NCI-H1092 treated with DMSO at 0.1 percent for 48 hours (cell line): ENCODE measurements at regions not wholly inside any gene's neighbourhood (a gene's known extent, or its start where the extent isn't known, plus 50 kb on each side); places are given as distances from the start of the nearest gene placed in this dataset.

Source experiments
- DNase-seq: peaks from one replicate; lab custom pipeline; 2025; lab: John Stamatoyannopoulos, UW

DNA sequence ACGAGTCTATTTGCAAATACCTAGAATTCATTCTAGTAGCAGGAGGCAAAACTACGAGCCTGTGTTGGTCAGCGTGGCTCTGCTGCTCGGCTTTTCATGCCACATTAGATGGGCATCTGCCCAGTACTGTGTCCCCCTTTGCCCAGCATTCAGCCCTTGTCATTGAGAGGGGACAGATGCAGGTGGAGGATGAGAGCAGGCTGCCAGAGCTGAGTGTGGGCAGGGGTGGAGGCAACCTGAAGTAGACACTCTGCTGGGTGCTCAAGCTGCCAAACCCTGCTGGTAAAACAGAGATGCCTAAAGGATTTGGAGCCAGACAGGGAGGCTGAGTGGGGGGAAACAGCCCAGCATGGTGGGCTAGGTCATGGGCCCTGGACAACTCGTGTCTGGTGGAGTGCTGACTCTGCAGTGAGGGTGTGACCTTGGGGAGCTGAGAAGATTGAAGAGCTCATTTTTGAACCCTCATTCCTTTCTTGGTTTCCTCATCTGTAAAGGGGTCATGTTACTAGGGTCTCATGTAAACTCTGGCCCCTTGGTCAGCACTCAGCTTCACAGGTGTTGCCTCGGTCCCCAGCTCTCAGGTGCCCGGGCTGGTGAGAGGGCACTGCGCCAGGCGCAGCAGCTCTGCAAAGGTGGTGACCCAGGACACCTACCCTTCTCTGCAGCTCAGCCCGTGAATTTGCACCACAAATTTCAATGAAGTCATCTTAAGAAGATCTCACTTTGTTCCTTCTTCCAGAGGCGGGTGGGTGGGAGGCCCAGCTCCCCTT lies 64.2 kb upstream of the BHLHE23 start:
- no peak for DNase-seq

DNA sequence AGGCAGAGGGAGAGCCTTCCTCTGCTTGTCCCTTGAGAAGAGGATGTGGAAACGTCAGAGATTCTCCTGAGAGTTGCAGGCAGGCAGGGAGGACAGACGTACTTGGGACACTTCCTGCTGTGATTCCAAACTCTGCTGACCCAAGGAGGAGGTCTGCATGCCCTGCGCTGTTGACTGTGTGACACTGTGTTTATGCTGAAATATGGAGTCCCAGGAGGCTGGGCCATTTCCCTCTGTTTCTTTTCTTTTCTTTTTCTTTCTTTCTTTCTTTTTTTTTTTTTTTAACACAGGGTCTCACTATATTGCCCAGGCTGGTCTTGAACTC lies 63.5 kb upstream of the BHLHE23 start:
- no peak for DNase-seq

DNA sequence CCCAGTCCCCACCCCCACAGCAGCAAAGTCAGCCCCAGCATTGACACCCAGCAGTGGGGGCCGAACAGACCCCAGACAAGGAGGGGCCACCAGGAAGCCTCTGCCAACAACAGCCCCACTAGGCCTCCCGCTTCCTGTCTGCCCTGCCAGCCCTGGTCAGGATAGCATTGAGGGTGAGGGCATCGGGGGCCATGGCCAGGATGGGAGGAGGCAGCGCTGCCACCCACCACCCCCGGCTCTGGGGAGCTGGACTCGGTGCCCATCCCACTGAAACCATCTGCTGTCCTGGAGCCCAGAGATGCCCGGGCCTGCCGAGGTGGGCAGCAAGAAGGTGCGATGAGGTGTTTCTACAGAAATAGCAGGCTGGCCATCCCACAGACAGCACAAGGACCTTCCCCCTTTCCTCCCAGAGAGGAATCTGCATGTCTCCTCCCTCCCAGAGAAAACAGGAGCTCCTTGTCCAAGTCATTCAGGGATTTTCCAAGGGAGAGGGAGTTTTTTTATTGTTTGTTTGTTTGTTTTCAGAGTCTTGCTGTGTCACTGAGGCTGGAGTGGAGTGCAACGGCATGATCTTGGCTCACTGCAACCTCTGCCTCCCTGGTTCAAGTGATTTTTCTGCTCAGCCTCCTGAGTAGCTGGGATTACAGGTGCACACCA lies 62.1 kb upstream of the BHLHE23 start:
- DNase-seq, result no peak

DNA sequence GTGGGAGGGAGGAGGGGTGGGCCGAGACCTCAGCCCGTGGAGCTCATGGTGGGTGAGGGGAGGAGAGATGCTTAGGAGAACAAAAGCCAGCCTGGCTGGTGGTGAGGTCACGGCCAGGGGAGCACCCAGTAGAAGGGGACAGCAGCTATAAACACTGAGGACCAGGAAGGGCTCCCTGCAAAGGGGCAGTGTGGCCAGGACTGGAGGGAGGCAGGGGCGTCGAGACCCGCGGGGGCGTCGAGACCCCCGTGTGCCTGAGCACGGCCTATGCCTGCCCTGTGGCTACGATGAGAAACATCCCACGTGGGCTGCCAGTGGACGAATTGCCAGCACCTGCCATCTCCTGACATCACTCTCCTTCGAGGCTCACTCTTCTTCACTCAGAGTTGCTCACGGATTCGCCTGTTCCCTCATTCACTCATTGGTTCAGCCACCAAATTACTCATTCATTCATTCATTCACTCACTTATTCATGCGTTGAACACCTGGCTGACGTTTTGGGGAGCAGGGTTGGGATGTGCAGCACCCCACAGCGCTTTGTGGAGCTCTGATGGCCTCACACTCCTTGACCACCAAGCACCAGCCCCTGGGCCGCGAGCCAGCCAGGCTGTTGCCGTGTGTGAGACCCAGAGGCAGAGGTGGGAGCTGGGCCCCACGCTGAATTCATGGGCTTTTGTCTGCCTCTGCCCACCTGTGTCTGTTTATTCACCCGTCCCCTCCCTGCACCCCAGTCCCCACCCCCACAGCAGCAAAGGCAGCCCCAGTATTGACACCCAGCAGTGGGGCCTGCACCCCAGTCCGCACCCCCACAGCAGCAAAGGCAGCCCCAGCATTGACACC lies 61.2 kb upstream of the BHLHE23 start:
- DNase-seq, result no peak

DNA sequence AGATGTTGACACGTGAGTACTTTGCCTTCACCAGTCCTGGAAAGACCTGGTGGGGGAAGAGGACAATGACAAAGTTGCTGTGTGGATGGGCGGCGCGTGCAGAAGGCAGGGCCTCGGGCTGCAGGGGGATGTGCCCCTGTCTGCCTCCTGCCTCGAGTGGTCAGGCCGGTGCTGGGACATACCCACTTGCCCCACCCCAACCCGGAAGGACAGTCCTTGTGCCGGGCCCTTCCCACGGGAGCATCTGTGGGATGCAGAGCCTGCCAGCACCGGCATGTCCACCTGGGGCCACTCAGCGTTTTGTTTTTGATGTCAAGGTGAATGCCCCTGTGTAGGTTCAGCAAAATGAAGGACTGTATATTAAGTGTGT lies 60.5 kb upstream of the BHLHE23 start:
- no peak for DNase-seq

DNA sequence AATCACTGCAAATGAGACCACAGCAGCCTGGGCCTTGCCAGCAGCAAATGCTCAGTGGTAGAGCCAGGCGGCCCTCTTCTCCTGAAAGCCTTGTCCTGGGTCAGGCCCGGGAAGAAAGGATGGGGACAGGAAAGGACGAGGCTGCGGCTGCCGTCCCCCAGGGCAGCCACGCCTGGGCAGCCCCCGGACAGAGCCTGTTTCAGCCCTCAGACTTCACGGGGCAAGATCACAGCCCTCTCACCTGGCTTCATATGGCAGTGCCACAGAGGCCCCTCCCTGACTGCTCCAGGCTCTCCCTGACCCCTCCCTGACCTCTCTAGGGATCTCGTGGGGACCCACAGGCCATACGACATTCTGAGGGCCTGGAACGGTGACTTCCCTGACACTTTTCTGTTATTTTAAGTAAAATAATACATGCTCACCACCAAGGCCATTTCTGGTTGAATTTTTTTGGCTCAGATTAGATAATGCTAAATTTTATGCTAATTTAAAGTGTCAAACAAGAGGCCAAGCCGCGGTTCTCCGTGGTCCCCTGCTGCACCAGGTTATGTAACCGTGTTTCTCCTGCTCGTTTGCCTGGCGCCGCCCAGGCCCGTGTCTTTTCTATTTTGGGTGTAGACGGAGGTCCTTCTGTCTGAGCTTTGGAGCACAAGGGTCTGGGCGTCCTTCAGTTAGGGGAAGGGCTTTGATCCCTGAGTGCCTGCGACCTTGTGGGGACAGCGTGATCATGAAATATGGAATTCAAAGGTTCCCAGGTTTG lies 59.9 kb upstream of the BHLHE23 start:
- no peak for DNase-seq

DNA sequence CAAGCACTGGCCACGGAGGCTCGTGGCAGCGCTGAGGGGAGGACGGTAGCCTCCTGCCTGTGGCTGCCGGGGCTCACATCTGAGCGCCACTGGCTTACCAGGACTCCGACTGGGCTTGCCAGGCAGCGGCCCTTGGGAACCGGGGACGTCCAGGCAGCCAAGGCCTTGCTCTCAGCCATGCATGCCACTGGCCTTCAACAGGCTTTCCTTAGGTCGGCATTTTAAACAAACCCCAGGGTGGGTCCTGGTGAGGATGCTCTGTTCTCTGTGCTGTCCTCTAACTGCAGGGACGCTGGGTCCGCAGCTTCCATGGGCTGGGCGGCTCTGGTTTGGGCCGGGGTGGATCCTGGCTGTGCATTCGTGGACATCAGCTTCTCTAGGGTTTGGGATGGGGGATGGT lies 59.1 kb upstream of the BHLHE23 start:
- DNase-seq, result no peak

DNA sequence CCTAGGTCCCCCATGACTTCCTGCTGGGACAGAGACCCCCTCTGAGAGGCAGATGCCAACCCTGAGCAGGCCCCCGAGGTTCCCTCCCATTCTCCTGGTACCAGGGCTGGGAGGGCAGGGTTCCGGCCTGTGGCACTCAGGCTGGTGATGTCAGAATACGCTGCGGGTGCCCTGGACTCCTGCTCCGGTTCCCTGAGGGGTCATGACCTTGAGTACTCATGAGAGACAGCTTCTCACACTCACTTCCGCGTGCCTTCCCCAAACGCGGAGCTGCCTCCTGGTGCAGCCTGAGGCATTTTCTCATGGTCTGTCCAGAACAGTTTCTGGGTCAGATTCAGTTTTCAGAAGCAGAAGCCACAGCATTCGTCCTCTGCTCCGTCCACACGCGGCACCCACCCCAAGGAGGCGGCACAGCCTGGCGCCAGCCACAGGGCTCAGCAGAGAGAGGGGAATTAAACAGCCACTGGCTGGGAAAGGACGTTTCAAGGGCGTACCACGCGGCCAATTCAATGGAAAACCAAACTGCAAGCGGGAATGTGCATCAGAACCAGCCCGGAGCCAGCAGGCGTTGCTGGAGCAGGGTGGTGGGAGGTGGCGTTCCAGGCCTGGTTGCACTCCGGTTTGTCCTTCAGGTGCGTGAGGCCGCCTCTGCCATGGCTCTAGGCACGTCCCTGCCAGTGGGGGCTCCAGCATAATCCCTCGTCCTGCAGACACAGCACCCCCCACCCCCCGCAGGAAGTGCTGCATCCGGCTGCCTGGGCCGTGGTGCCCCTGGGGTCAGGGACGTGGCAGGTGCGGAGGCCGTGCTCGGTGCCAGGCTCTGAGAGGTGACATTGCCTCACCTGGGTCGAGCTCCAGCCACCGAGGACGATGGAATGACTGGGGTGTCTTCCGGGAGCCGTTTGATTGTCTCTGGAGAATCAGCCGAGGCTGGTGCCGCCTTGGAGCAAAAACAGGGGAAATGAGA lies 58.3 kb upstream of the BHLHE23 start:
- DNase-seq, result no peak

DNA sequence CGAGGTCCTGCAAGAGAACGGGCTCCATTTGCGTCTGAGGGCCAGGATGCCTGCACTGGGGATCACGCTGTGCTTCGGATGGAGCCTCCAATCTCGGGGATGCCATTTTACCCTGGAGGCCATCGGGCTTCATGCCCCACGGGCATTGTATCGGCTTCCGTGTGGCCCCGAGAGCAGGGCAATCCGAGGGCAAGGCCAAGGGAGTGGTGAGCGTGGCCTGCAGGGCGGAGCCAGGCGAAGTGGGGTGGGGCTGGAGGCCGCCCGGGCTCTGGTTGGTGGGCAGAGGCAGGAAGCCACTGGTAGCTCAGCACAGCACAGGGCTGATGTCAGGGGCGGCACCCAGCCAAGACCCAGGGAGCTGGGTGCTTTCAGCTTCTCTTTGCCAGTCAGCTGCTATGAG lies 57.5 kb upstream of the BHLHE23 start:
- no peak for DNase-seq

DNA sequence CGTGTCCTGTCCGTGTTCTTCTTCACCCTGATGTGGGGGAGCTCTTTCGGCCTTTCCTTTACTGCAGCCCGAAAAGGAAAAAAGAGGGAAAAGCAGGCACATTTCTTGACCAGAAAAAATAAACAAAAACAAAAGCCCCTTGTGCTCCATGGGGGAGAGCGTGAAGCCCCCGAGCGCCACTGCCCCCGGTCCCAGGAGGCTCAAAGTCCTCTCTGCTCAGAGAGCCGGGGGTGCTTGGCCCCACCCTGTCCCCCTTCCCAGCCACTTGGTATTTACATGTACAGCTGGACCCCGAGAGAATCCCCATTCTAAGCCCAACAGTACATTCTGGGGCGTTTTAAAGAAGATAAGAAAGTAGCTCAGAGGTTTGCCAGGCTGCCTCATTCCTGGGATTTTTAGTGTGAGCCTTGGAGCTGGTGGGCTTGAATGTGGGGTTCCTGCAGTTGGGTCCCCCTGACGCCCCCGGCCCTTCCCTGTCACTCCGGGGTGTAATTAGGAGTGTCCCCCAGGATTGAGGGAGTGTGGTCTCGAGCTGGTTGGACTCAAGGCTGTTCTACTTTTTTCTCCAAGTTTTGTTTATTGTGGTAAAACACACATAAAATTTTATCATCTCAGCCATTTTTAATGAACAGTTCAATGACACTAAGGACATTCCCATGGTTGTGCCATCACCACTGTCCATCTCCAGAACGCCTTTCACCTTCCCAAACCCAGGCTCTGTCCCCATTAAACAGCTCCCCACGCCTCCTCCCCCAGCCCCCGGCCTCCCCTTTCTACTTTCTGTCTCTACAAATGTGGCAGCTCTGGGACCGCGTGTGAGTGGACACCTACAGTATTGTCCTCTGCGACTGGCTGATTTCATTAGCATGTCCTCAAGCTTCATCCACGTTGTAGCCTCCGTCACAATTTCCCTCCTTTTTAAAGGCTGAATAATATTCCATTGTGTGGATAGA lies 55.7 kb upstream of the BHLHE23 start:
- DNase-seq, result no peak

DNA sequence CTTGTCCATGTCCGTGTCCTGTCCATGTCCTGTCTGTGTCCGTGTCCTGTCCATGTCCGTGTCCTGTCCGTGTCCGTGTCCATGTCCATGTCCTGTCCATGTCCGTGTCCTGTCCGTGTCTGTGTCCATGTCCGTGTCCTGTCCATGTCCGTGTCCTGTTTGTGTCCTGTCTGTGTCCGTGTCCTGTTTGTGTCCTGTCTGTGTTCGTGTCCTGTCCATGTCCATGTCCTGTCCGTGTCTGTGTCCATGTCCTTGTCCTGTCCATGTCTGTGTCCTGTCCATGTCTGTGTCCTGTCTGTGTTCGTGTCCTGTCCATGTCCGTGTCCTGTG lies 55.0 kb upstream of the BHLHE23 start:
- DNase-seq, result no peak

DNA sequence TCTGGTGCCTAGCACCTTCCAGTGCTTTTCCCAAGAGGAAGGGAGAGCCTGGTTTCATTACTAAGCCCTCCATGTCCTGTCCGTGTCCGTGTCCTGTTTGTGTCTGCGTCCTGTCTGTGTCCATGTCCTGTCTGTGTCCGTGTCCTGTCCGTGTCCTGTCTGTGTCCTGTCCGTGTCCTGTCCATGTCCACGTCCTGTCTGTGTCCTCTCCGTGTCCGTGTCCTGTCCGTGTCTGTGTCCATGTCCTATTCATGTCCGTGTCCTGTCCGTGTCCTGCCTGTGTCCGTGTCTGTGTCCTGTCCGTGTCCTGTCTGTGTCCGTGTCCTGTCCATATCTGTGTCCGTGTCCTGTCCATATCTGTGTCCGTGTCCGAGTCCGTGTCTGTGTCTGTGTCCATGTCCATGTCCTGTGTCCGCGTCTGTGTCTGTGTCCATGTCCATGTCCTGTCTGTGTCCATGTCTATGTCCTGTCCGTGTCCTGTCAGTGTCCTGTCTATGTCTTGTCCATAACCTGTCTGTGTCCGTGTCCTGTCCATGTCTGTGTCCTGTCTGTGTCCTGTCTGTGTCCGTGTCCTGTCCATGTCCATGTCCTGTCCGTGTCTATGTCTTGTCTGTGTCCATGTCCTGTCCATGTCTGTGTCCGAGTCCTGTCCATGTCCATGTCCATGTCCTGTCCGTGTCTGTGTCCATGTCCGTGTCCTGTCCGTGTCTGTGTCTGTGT lies 54.4 kb upstream of the BHLHE23 start:
- no peak for DNase-seq

DNA sequence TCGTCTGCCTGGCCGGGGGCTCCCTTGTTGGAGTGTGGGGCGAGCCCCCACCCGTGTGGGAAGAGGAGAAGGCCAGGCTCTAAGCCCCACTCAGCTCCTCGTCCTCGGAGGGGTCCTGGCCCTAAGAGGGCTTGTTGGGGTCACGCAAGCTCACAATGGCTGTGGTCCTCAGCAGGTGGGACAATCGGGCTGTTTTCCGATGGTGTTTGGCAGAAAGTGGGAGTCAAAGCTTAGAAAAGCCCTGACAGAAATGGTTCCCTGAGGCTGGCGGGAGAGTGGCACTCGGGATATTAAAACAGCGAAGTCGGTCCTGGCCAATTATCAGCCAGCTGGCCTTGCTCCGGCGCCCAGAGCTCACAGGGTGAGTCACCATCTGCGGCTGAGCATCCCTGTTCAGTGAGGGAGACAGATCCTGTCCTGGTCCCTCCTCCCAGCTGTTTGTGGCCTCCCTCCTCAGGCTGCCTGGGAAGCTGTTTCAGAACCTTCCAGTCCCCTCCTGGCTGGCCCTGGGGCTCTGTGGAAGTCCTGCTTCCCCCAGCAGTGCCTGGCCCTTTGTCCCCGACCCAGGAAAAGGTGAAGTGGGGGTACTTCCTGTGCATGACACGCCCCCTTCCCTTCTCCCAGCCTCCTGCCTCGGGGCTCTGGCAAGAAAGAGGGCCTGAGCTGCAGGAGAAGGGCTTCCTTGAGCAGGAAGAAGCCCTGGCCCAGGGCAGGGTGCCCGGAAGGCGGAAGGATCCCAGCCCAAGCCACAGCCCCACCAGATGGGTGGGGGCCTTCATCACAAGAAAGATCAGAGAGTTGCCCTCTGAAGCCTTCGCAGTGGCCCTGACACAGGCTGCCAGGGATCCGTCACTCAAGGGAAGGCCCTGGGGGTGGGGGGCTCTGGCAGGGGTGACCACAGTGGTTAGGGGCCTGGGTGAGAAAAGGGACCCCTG lies 53.6 kb upstream of the BHLHE23 start:
- no peak for DNase-seq

DNA sequence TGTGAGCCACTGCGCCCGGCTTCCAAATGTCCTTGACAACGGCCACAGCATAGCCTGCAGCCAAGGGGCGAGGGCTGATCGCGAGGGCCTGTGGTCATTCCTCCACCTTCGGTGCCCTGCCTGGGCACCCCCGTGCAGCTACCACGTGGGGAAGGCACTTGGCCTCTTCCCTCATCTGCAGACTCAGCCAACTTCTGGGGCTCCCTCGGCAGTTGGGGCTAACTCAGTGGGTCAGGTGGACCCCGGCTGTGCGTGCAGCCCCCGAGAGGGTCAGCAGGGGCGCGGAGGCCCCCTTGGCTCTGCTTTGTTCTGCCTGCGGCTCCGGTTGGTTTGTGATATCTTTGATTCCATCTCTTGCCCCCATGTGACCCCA lies 52.9 kb upstream of the BHLHE23 start:
- DNase-seq, result no peak

DNA sequence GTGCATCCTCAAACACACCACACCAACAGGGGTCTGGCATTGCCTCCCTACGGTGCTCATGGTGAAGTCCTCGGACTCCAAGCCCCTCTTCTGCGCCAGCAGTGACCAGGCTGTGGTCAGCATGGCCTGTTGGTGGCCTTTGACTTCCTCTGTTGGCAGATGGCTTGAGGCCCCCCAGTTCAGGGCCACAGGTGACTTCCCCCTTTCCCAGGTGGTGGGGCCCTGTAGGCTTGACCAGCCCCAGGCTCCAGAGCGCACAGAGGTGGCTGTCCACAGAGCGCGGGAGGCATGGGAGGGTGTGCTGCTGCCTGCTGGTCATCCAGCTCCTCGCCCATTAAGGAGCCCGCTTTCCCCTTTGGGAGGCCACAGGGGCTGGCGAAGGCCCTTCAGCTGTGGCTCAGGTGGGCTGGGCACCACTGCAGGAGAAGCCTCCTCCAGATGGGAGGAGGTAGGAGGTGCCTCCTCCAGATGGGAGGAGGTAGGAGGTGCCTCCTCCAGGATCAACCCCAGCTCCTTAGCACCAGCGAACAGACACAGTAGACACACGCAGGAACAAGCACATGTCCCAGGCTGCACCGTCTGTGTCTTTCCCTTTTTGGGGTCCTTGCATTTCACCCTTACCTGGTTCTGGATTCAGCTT lies 52.1 kb upstream of the BHLHE23 start:
- no peak for DNase-seq

DNA sequence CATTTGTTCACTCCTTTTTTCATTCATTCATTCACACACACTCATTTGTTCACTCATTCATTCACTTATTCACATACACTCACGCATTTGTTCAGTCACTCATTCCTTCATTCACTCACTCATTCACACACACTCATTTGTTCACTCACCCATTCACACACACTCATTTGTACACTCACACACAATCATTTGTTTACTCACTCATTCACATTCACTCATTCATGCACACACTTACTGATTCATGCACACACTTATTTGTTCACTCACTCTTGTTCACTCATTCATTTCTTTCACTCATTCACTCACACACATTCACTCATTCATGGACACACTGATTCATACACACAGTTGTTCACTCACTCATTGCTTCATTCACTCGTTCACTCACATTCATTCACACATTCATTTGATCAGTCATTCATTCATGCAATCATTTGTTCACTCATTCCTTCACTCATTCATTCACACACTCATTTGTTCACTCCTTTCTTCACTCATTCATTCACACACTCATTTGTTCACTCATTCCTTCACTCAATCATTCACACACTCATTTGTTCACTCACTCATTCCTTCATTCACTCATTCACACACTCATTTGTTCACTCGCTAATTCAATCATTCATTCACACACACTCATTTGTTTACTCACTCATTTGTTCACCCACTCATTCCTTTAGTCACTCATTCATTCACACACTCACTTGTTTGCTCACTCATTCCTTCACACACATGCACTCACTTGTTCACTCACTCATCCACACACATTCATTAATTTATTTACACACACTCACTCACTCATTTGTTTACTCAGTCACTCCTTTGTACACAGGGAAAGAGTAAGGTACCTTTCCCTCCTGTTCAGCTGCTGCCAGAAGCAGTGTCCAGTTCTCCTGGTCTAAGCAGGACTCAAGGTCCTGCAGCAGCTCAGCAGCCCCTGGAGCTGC lies 50.7 kb upstream of the BHLHE23 start:
- DNase-seq, result no peak
